ENCODE measurements at regions not wholly inside any gene's neighbourhood (a gene's known extent, or its start where the extent isn't known, plus 50 kb on each side); places are given as distances from the start of the nearest gene placed in this dataset.

- DNase-seq, result no peak
- H3K27me3 Mint-ChIP-seq (ENCODE audit: insufficient read depth), result no peaks in the 10 kb centered on the region
- peaks cover 13% of the 10 kb centered on the region for H3K4me1 Mint-ChIP-seq (ENCODE audit: low read depth)
- TF ChIP-seq CTCF (IDR thresholded peaks at IDR 0.05), result no peak
- H3K36me3 Mint-ChIP-seq (ENCODE audit: low read depth), result no peaks in the 10 kb centered on the region
- no peaks in the 10 kb centered on the region for H3K9me3 Mint-ChIP-seq
- H3K4me3 Mint-ChIP-seq, result no peak overlapping the region
- no peak overlapping the region for H3K27ac Mint-ChIP-seq
These were observed 57.4 kb upstream of the EGFR start for GRCh38 chr7:54961391-54961790.

- TF ChIP-seq CTCF (IDR thresholded peaks at IDR 0.05), result no peak
- no peak overlapping the region for H3K27ac Mint-ChIP-seq
- no peak for DNase-seq
- H3K27me3 Mint-ChIP-seq (ENCODE audit: insufficient read depth), result no peaks in the 10 kb centered on the region
- H3K4me1 Mint-ChIP-seq (ENCODE audit: low read depth), result peaks cover 21% of the 10 kb centered on the region
- H3K4me3 Mint-ChIP-seq, result no peak overlapping the region
- H3K36me3 Mint-ChIP-seq (ENCODE audit: low read depth), result no peaks in the 10 kb centered on the region
- no peaks in the 10 kb centered on the region for H3K9me3 Mint-ChIP-seq
These were observed 55.7 kb upstream of the EGFR start for GRCh38 chr7:54963155-54963554.

- no peak for DNase-seq
- TF ChIP-seq CTCF (IDR thresholded peaks at IDR 0.05), result no peak
- Mint-ChIP-seq H3K9me3 (no peaks in the 10 kb centered on the region), H3K4me3 (no peak overlapping the region), H3K4me1 (ENCODE audit: low read depth) (peaks cover 25% of the 10 kb centered on the region), H3K27ac (no peak overlapping the region), H3K27me3 (ENCODE audit: insufficient read depth) (no peaks in the 10 kb centered on the region), H3K36me3 (ENCODE audit: low read depth) (no peaks in the 10 kb centered on the region)
These were observed 54.7 kb upstream of the EGFR start for GRCh38 chr7:54964136-54964535.

- Mint-ChIP-seq H3K4me1 (ENCODE audit: low read depth) (peaks cover 27% of the 10 kb centered on the region), H3K9me3 (peaks cover 9% of the 10 kb centered on the region), H3K4me3 (no peak overlapping the region), H3K27ac (no peak overlapping the region), H3K36me3 (ENCODE audit: low read depth) (peaks cover 11% of the 10 kb centered on the region), H3K27me3 (ENCODE audit: insufficient read depth) (no peaks in the 10 kb centered on the region)
- DNase-seq, result no peak
- no peak for TF ChIP-seq CTCF (IDR thresholded peaks at IDR 0.05)
These were observed 51.4 kb upstream of the EGFR start for GRCh38 chr7:54967377-54967776.

- H3K27me3 Mint-ChIP-seq (ENCODE audit: insufficient read depth), result no peaks in the 10 kb centered on the region
- no peak overlapping the region for H3K4me3 Mint-ChIP-seq
- H3K36me3 Mint-ChIP-seq (ENCODE audit: low read depth), result peaks cover 17% of the 10 kb centered on the region
- no peak for DNase-seq
- H3K9me3 Mint-ChIP-seq, result peaks cover 15% of the 10 kb centered on the region
- no peak overlapping the region for H3K27ac Mint-ChIP-seq
- H3K4me1 Mint-ChIP-seq (ENCODE audit: low read depth), result peaks cover 27% of the 10 kb centered on the region
- no peak for TF ChIP-seq CTCF (IDR thresholded peaks at IDR 0.05)
These were observed 50.8 kb upstream of the EGFR start for GRCh38 chr7:54968018-54968417.

Measured in HFFc6 (cell line).